Sigmoid colon (tissue), 4 donors: ENCODE measurements at regions not wholly inside any gene's neighbourhood (a gene's known extent, or its start where the extent isn't known, plus 50 kb on each side); places are given as distances from the start of the nearest gene placed in this dataset.

Experiments
- EP300 ChIP-seq, 4 donors: sonication (generic); formaldehyde crosslinking; IDR thresholded peaks; one replicate each; pipeline ENCODE4 v1.6.1; 2017; ENCODE audit warnings: antibody characterized with exemption in 4 of 4
- POLR2A ChIP-seq, 2 donors: fragments of 450-650 bp; IDR thresholded peaks; one replicate each; pipeline ENCODE4 v1.6.1; 2016; ENCODE audit warnings: antibody characterized with exemption in 2 of 2, mild to moderate bottlenecking in 2 of 2, moderate library complexity in 2 of 2
- TF ChIP-seq, protein P1 (sequence below), 4 experiments: fragments of 450-650 bp in 3 of 4; fragments of 200-600 bp in 1 of 4; IDR thresholded peaks; one replicate each; pipeline ENCODE4 v1.5.1; 2016 to 2019; ENCODE audit warnings: antibody characterized with exemption in 4 of 4, mild to moderate bottlenecking in 3 of 4, moderate library complexity in 2 of 4

DNA sequence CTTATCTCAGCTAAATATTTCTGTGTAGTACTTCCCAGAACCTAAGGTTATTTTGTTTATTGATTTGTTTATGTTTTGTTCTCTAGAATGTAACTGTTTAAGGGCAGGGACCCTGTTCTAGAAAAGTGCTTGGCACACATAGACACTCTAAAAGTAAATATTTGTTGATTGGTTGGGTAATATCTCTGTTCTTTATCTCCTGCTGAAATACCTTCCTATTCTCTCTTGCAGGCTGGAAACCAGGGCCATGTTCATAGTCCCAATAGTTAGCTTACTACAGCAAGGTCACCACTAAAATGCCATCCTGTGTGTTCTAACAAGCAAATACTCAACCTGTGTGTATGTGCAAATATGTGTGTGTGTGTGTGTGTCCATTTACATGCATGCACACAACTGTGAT, 375.6 kb upstream of the MEIS1 start:
- TF ChIP-seq, protein P1, sequence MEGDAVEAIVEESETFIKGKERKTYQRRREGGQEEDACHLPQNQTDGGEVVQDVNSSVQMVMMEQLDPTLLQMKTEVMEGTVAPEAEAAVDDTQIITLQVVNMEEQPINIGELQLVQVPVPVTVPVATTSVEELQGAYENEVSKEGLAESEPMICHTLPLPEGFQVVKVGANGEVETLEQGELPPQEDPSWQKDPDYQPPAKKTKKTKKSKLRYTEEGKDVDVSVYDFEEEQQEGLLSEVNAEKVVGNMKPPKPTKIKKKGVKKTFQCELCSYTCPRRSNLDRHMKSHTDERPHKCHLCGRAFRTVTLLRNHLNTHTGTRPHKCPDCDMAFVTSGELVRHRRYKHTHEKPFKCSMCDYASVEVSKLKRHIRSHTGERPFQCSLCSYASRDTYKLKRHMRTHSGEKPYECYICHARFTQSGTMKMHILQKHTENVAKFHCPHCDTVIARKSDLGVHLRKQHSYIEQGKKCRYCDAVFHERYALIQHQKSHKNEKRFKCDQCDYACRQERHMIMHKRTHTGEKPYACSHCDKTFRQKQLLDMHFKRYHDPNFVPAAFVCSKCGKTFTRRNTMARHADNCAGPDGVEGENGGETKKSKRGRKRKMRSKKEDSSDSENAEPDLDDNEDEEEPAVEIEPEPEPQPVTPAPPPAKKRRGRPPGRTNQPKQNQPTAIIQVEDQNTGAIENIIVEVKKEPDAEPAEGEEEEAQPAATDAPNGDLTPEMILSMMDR (IDR thresholded peaks at IDR 0.05), result no peak
- no peak for TF ChIP-seq POLR2A (IDR thresholded peaks at IDR 0.05)
- TF ChIP-seq EP300 (IDR thresholded peaks at IDR 0.05), result no peak
